CD14-positive monocyte (primary cell): ENCODE measurements at regions not wholly inside any gene's neighbourhood (a gene's known extent, or its start where the extent isn't known, plus 50 kb on each side); places are given as distances from the start of the nearest gene placed in this dataset.

Source experiments
- DNase-seq, 3 donors: peaks; one replicate each; pipeline ENCODE4 v3.0.0-alpha.2; 2011 to 2022
- H2AFZ ChIP-seq: 2 replicates; pipeline ENCODE4 v1.6.0; 2012; ENCODE audit warnings: mild to moderate bottlenecking, low read depth, low read length, inconsistent platforms; ENCODE audit not compliant: insufficient read depth, poor library complexity, severe bottlenecking
- H3K27ac ChIP-seq, 2 donors: 1 replicate in 1 of 2; 2 replicates in 1 of 2; pipeline ENCODE4 v1.5.1; 2012 to 2013; ENCODE audit warnings: low read length in 2 of 2, control low read depth in 1 of 2, inconsistent platforms in 1 of 2, low read depth in 1 of 2, mild to moderate bottlenecking in 1 of 2
- H3K27me3 ChIP-seq, 2 donors: one replicate each; pipeline versions ENCODE4 v1.6.0 to v1.6.1; 2011 to 2013; ENCODE audit warnings: low read length in 2 of 2; ENCODE audit not compliant: control insufficient read depth in 2 of 2, insufficient read depth in 2 of 2
- H3K36me3 ChIP-seq, 2 donors: replicated peaks in 1 of 2; 1 replicate in 1 of 2; 2 replicates in 1 of 2; pipeline versions ENCODE4 v1.5.1 to v1.6.1; 2012 to 2013; ENCODE audit warnings: low read length in 2 of 2, control low read depth in 1 of 2, inconsistent platforms in 1 of 2, mild to moderate bottlenecking in 1 of 2; ENCODE audit not compliant: insufficient read depth in 2 of 2, control insufficient read depth in 1 of 2
- H3K4me1 ChIP-seq, 2 donors: 1 replicate in 1 of 2; 2 replicates in 1 of 2; pipeline versions ENCODE4 v1.5.1 to v1.6.1; 2012 to 2013; ENCODE audit warnings: low read length in 2 of 2, control low read depth in 1 of 2, inconsistent platforms in 1 of 2, mild to moderate bottlenecking in 1 of 2, moderate library complexity in 1 of 2; ENCODE audit not compliant: insufficient read depth in 2 of 2, control insufficient read depth in 1 of 2
- H3K4me2 ChIP-seq: replicated peaks from 2 replicates; pipeline ENCODE3; 2012; ENCODE audit warnings: low read length, moderate library complexity, mild to moderate bottlenecking; ENCODE audit not compliant: poor library complexity, severe bottlenecking; ENCODE audit errors: extremely low read depth
- H3K4me3 ChIP-seq, 3 experiments: fragments of 200-600 bp in 1 of 3; sonication (generic) in 1 of 3; replicated peaks in 1 of 3; 1 replicate in 2 of 3; 2 replicates in 1 of 3; pipeline ENCODE4 v1.5.1; 2011 to 2013; ENCODE audit warnings: low read length in 3 of 3, mild to moderate bottlenecking in 3 of 3, control low read depth in 2 of 3, low read depth in 2 of 3, inconsistent platforms in 1 of 3, moderate library complexity in 1 of 3
- H3K79me2 ChIP-seq: 2 replicates; pipeline ENCODE4 v1.6.0; 2012; ENCODE audit warnings: mild to moderate bottlenecking, control low read depth, inconsistent platforms, low read length, moderate library complexity; ENCODE audit not compliant: insufficient read depth
- H3K9ac ChIP-seq: 2 replicates; pipeline ENCODE4 v1.6.0; 2017; ENCODE audit warnings: low read length, mild to moderate bottlenecking; ENCODE audit not compliant: insufficient read depth, poor library complexity, severe bottlenecking
- H3K9me3 ChIP-seq, 2 donors: replicated peaks in 1 of 2; 1 replicate in 1 of 2; 2 replicates in 1 of 2; pipeline versions ENCODE4 v1.5.1 to v1.6.1; 2012 to 2013; ENCODE audit warnings: low read length in 2 of 2, control low read depth in 1 of 2; ENCODE audit not compliant: control insufficient read depth in 1 of 2, insufficient read depth in 1 of 2
- H4K20me1 ChIP-seq: 2 replicates; pipeline ENCODE4 v1.6.0; 2012; ENCODE audit warnings: mild to moderate bottlenecking, low read length, control low read depth, moderate library complexity; ENCODE audit not compliant: insufficient read depth
- H3K27ac Mint-ChIP-seq, 7 donors: one replicate each; pipeline ENCODE4 v1.8.0; 2020; ENCODE audit warnings: mild to moderate bottlenecking in 7 of 7, mixed read lengths in 7 of 7, moderate library complexity in 6 of 7, inconsistent platforms in 2 of 7
- H3K27me3 Mint-ChIP-seq, 3 donors: one replicate each; pipeline ENCODE4 v1.8.0; 2021 to 2022; ENCODE audit warnings: low read depth in 3 of 3, mild to moderate bottlenecking in 3 of 3, mixed read lengths in 3 of 3, moderate library complexity in 3 of 3, inconsistent platforms in 1 of 3
- H3K36me3 Mint-ChIP-seq, 2 donors: one replicate each; pipeline ENCODE4 v1.8.0; 2020; ENCODE audit warnings: mixed read lengths in 2 of 2, inconsistent platforms in 1 of 2, mild to moderate bottlenecking in 1 of 2
- H3K4me1 Mint-ChIP-seq: one replicate; pipeline ENCODE4 v1.8.0; 2020; ENCODE audit warnings: mild to moderate bottlenecking, mixed read lengths
- H3K4me3 Mint-ChIP-seq, 2 donors: one replicate each; pipeline ENCODE4 v1.8.0; 2020; ENCODE audit warnings: mild to moderate bottlenecking in 2 of 2, mixed read lengths in 2 of 2, moderate library complexity in 1 of 2
- H3K9me3 Mint-ChIP-seq, 7 donors: one replicate each; pipeline ENCODE4 v1.8.0; 2020 to 2022; ENCODE audit warnings: mixed read lengths in 7 of 7, mild to moderate bottlenecking in 6 of 7, moderate library complexity in 6 of 7, inconsistent platforms in 2 of 7
- WGBS: methylation state at CpG from one replicate; pipeline ENCODE4 v1.1.5; 2013; ENCODE audit warnings: missing lambda C conversion rate; ENCODE audit not compliant: insufficient coverage; 5-methylcytosine and 5-hydroxymethylcytosine counted together
- intact Hi-C, 2 donors: fragments of 100-400 bp; cut with micrococcal nuclease; formaldehyde crosslinking; loops; one replicate each; pipeline versions ENCODE4 v1.15.0 to v1.15.1; 2023
- TF ChIP-seq, protein P1 (sequence below): fragments of 200-600 bp; IDR thresholded peaks from one replicate; pipeline ENCODE4 v1.8.0; 2022; ENCODE audit warnings: antibody characterized with exemption, mild to moderate bottlenecking

DNA sequence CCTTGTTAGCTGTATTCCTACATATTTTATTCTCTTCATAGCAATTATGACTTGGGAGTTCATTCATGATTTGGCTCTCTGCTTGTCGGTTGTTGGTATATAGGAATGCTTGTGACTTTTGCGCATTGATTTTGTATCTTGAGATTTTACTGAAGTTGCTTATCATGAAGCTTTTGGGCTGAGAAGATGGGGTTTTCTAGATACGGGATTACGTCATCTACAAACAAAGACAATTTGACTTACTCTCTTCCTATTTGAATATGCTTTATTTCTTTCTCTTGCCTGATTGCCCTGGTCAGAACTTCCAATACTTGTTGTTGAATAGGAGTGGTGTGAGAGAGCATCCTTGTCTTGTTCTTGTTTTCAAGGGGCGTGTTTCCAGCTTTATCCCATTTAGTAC lies 569.8 kb upstream of the NRXN1 start:
- Histone ChIP-seq H3K27me3 (no peaks in the 10 kb centered on the region), H2AFZ (no peak overlapping the region), H3K36me3 (no peaks in the 10 kb centered on the region), H3K79me2 (no peaks in the 10 kb centered on the region), H3K27ac (no peak overlapping the region), H3K4me3 (no peak overlapping the region), H3K9ac (no peak overlapping the region), H3K9me3 (peaks cover 13 to 22% of the 10 kb centered on the region in 2 donors), H4K20me1 (no peaks in the 10 kb centered on the region), H3K4me1 (no peaks in the 10 kb centered on the region), H3K4me2 (no peak overlapping the region)
- no peak for DNase-seq
- Mint-ChIP-seq H3K9me3 (peaks cover 3 to 13% (median 7%) of the 10 kb centered on the region in 7 donors), H3K27ac (no peak overlapping the region), H3K4me3 (no peak overlapping the region), H3K36me3 (no peaks in the 10 kb centered on the region), H3K4me1 (no peaks in the 10 kb centered on the region), H3K27me3 (peaks cover 0 to 1% (median 0%) of the 10 kb centered on the region in 3 donors)
- intact Hi-C loops: no loop called here
- TF ChIP-seq, protein P1, sequence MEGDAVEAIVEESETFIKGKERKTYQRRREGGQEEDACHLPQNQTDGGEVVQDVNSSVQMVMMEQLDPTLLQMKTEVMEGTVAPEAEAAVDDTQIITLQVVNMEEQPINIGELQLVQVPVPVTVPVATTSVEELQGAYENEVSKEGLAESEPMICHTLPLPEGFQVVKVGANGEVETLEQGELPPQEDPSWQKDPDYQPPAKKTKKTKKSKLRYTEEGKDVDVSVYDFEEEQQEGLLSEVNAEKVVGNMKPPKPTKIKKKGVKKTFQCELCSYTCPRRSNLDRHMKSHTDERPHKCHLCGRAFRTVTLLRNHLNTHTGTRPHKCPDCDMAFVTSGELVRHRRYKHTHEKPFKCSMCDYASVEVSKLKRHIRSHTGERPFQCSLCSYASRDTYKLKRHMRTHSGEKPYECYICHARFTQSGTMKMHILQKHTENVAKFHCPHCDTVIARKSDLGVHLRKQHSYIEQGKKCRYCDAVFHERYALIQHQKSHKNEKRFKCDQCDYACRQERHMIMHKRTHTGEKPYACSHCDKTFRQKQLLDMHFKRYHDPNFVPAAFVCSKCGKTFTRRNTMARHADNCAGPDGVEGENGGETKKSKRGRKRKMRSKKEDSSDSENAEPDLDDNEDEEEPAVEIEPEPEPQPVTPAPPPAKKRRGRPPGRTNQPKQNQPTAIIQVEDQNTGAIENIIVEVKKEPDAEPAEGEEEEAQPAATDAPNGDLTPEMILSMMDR: no peak
- WGBS: 80% methylated on average over 1 of the region's 5 CpGs

DNA sequence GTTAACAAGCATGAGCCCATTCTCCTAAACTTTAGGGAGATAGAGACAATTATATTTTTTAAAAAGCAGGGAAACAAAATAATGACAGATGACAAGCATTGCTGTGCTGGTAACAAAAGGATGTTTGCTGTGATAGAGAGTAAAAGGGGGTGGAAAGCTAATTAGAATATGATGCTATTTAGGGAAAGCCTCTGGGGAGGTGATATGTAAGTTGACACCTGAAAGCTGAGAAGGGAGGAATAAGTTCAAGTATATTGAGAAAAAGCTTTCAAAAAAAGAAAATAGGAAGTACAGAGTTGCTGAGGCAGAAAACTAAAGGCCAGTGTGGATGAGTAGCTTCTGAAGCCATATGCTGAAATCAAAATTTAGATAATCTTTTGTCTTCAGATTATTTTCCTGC lies 565.2 kb upstream of the NRXN1 start:
- intact Hi-C loops: no loop called here
- Histone ChIP-seq H4K20me1 (no peaks in the 10 kb centered on the region), H3K4me1 (no peaks in the 10 kb centered on the region), H3K79me2 (no peaks in the 10 kb centered on the region), H3K27ac (no peak overlapping the region), H3K27me3 (no peaks in the 10 kb centered on the region), H3K9ac (no peak overlapping the region), H2AFZ (no peak overlapping the region), H3K4me3 (no peak overlapping the region), H3K36me3 (no peaks in the 10 kb centered on the region), H3K4me2 (no peak overlapping the region), H3K9me3 (peaks cover 0 to 3% of the 10 kb centered on the region in 2 donors)
- peaks cover 0 to 1% (median 0%) of the 10 kb centered on the region in 3 donors for H3K27me3 Mint-ChIP-seq
- no peaks in the 10 kb centered on the region for H3K4me1 Mint-ChIP-seq
- H3K9me3 Mint-ChIP-seq: peaks cover 0 to 14% (median 3%) of the 10 kb centered on the region in 7 donors
- no peak overlapping the region for H3K27ac Mint-ChIP-seq
- no peak for DNase-seq
- TF ChIP-seq, protein P1: no peak
- no peaks in the 10 kb centered on the region for H3K36me3 Mint-ChIP-seq
- no peak overlapping the region for H3K4me3 Mint-ChIP-seq
